HepG2 (cell line): ENCODE measurements at regions not wholly inside any gene's neighbourhood (a gene's known extent, or its start where the extent isn't known, plus 50 kb on each side); places are given as distances from the start of the nearest gene placed in this dataset.

Experiments
- ARNT ChIP-seq: fragments of 450-650 bp; IDR thresholded peaks from 2 replicates; pipeline ENCODE4 v1.6.1; 2017
- GLMP ChIP-seq: sonication (generic); formaldehyde crosslinking; IDR thresholded peaks from 2 replicates; pipeline ENCODE4 v1.9.0; 2021; ENCODE audit warnings: missing genetic modification reagents, mild to moderate bottlenecking, borderline replicate concordance
- HHEX ChIP-seq: IDR thresholded peaks from 2 replicates; pipeline ENCODE4 v1.6.1; 2016; ENCODE audit warnings: control low read depth
- ISX ChIP-seq: sonication (generic); formaldehyde crosslinking; conservative IDR thresholded peaks from 2 replicates; pipeline ENCODE4 v1.5.0; 2020; ENCODE audit warnings: missing genetic modification reagents
- MED1 ChIP-seq: sonication (generic); formaldehyde crosslinking; IDR thresholded peaks from 2 replicates; pipeline ENCODE4 v1.4.0; 2020; ENCODE audit warnings: missing genetic modification reagents
- SIX4 ChIP-seq: sonication (generic); formaldehyde crosslinking; IDR thresholded peaks from 2 replicates; pipeline ENCODE4 v1.4.0; 2020; ENCODE audit warnings: missing genetic modification reagents
- SKI ChIP-seq: fragments of 450-650 bp; IDR thresholded peaks from one replicate; pipeline ENCODE4 v1.6.1; 2018; ENCODE audit warnings: mild to moderate bottlenecking; ENCODE audit not compliant: partially characterized antibody
- SOX5 ChIP-seq: IDR thresholded peaks from 2 replicates; pipeline ENCODE4 v1.6.1; 2016; ENCODE audit warnings: borderline replicate concordance
- TGIF2 ChIP-seq: IDR thresholded peaks from 2 replicates; pipeline ENCODE4 v1.6.1; 2016; ENCODE audit warnings: control low read depth, missing compliant biosample characterization
- XRCC5 ChIP-seq: fragments of 200-400 bp; formaldehyde crosslinking; optimal IDR thresholded peaks from 2 replicates; pipeline ENCODE3; 2017; ENCODE audit warnings: mild to moderate bottlenecking, low read length
- ZKSCAN5 ChIP-seq: sonication (generic); formaldehyde crosslinking; IDR thresholded peaks from 2 replicates; pipeline ENCODE4 v1.5.1; 2020; ENCODE audit warnings: mild to moderate bottlenecking, missing genetic modification reagents
- ZNF138 ChIP-seq: sonication (generic); formaldehyde crosslinking; IDR thresholded peaks from 2 replicates; pipeline ENCODE4 v1.5.0; 2020; ENCODE audit warnings: mild to moderate bottlenecking, low read depth, missing genetic modification reagents
- ZNF281 ChIP-seq: sonication (generic); formaldehyde crosslinking; IDR thresholded peaks from 2 replicates; pipeline ENCODE4 v1.4.0; 2020; ENCODE audit warnings: missing genetic modification reagents, borderline replicate concordance
- ZNF563 ChIP-seq: sonication (generic); formaldehyde crosslinking; IDR thresholded peaks from 2 replicates; pipeline ENCODE4 v1.8.0; 2022; ENCODE audit warnings: mild to moderate bottlenecking, moderate library complexity, missing genetic modification reagents
- ZNF577 ChIP-seq: sonication (generic); formaldehyde crosslinking; IDR thresholded peaks from 2 replicates; pipeline ENCODE4 v1.4.0; 2020; ENCODE audit warnings: mild to moderate bottlenecking, low read depth, missing genetic modification reagents, borderline replicate concordance
- ZNF619 ChIP-seq: sonication (generic); formaldehyde crosslinking; IDR thresholded peaks from 2 replicates; pipeline ENCODE4 v1.4.0; 2020; ENCODE audit warnings: mild to moderate bottlenecking, missing genetic modification reagents
- ZNF878 ChIP-seq: sonication (generic); formaldehyde crosslinking; IDR thresholded peaks from 2 replicates; pipeline ENCODE4 v1.8.1; 2023; ENCODE audit warnings: mild to moderate bottlenecking, missing genetic modification reagents, moderate library complexity
- TF ChIP-seq, protein P1 (sequence below): sonication (generic); formaldehyde crosslinking; IDR thresholded peaks from 2 replicates; pipeline ENCODE4 v1.4.0; 2020; ENCODE audit warnings: mild to moderate bottlenecking, missing genetic modification reagents
- TF ChIP-seq, protein P2 (sequence below): sonication (generic); formaldehyde crosslinking; IDR thresholded peaks from 2 replicates; pipeline ENCODE4 v1.4.0; 2020; ENCODE audit warnings: missing genetic modification reagents, borderline replicate concordance

DNA sequence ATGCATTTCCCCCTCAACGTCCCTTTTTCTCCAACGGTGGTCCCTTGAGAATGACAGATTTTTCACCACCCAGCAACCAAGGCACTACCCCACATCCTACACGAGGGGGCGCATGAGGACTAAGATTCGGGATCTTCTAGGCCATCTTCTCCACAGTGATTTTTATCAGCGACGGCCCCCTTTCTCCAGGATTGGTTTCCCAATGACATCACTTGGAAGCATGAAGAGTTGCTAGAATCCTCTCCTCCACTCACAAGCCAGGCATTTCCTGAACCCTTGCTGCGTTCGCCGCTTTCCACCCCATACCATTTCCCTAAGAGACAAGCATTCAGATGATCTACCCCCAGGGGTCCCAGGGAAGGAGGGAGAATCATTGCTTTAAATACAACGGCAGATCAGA, 252.0 kb downstream of the HIVEP2 start (continued):
- no peak for TF ChIP-seq SIX4 (CRISPR knock-in tag)
- peak; percentile 30 for TF ChIP-seq XRCC5
- TF ChIP-seq ZNF563 (CRISPR knock-in tag), result no peak
- TF ChIP-seq, protein P1, sequence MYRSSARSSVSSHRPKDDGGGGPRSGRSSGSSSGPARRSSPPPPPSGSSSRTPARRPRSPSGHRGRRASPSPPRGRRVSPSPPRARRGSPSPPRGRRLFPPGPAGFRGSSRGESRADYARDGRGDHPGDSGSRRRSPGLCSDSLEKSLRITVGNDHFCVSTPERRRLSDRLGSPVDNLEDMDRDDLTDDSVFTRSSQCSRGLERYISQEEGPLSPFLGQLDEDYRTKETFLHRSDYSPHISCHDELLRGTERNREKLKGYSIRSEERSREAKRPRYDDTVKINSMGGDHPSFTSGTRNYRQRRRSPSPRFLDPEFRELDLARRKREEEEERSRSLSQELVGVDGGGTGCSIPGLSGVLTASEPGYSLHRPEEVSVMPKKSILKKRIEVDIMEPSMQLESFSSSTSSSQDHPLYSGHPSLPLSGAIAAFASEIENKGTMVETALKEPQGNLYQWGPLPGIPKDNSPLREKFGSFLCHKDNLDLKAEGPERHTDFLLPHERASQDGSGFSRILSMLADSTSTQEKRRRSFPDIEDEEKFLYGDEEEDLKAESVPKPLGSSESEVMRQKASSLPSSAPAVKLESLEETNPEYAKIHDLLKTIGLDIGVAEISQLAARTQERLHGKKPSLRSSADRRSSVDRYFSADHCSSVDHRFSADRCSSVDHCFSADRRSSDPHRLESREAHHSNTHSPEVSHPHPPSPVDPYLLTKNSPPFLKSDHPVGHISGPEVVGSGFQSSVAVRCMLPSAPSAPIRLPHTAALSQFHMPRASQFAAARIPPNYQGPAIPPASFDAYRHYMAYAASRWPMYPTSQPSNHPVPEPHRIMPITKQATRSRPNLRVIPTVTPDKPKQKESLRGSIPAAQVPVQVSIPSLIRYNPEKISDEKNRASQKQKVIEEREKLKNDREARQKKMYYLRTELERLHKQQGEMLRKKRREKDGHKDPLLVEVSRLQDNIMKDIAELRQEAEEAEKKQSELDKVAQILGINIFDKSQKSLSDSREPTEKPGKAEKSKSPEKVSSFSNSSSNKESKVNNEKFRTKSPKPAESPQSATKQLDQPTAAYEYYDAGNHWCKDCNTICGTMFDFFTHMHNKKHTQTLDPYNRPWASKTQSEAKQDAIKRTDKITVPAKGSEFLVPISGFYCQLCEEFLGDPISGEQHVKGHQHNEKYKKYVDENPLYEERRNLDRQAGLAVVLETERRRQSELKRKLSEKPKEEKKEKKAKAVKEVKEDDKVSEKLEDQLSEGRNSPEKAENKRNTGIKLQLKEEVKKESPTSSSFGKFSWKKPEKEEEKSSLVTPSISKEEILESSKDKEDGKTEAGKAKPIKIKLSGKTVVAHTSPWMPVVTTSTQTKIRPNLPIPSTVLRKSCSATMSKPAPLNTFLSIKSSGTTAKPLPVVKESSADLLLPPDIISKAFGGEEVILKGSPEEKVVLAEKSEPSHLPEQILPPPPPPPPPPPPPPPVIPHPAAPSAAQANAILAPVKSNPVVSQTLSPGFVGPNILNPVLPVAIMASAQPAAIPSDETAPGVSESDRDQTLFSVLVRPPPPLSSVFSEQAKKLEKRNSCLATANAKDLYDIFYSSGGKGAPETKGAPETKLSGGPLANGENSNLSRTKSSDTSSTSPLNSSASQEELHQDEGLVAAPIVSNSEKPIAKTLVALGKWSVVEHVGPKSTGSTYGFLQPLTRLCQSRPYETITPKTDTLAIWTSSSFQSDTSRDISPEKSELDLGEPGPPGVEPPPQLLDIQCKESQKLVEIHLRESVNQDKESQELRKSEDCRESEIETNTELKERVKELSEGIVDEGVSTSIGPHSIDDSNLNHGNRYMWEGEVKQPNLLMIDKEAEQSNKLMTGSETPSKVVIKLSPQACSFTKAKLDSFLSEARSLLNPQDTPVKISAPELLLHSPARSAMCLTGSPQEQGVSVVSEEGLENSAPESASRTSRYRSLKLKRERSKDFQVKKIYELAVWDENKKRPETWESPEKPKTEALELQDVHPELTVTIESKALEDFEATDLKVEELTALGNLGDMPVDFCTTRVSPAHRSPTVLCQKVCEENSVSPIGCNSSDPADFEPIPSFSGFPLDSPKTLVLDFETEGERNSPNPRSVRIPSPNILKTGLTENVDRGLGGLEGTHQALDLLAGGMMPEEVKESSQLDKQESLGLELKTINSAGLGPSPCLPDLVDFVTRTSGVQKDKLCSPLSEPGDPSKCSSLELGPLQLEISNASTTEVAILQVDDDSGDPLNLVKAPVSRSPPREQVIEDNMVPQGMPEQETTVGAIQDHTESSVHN, result no peak
- no peak for TF ChIP-seq SKI
- no peak for TF ChIP-seq ZNF577 (CRISPR knock-in tag)
- TF ChIP-seq, protein P2, sequence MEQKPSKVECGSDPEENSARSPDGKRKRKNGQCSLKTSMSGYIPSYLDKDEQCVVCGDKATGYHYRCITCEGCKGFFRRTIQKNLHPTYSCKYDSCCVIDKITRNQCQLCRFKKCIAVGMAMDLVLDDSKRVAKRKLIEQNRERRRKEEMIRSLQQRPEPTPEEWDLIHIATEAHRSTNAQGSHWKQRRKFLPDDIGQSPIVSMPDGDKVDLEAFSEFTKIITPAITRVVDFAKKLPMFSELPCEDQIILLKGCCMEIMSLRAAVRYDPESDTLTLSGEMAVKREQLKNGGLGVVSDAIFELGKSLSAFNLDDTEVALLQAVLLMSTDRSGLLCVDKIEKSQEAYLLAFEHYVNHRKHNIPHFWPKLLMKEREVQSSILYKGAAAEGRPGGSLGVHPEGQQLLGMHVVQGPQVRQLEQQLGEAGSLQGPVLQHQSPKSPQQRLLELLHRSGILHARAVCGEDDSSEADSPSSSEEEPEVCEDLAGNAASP (CRISPR knock-in tag), result 0 out of 2 replicates have a peak, but pooled peaks have one; percentile 18
- no peak for TF ChIP-seq ZNF281 (CRISPR knock-in tag)
- TF ChIP-seq ZKSCAN5 (CRISPR knock-in tag), result no peak
- no peak for TF ChIP-seq MED1
- TF ChIP-seq HHEX, result no peak
- no peak; the same call in 1 of the 2 replicates for TF ChIP-seq ZNF878
- peak; percentile 71; the same call in 1 of the 2 replicates for TF ChIP-seq TGIF2
- TF ChIP-seq ZNF138, result no peak
- no peak for TF ChIP-seq GLMP (CRISPR knock-in tag)
- TF ChIP-seq ZNF619 (CRISPR knock-in tag), result no peak
- TF ChIP-seq SOX5, result 0 out of 2 replicates have a peak, but pooled peaks have one; percentile 13
- no peak for TF ChIP-seq ISX (CRISPR knock-in tag)
- TF ChIP-seq ARNT, result no peak
